H9 (cell line): ENCODE measurements at regions not wholly inside any gene's neighbourhood (a gene's known extent, or its start where the extent isn't known, plus 50 kb on each side); places are given as distances from the start of the nearest gene placed in this dataset.

Experiments used
- DNase-seq: peaks from one replicate; pipeline ENCODE4 v3.0.0-alpha.2; 2017
- H2AFZ ChIP-seq: one replicate; pipeline ENCODE4 v1.6.1; 2013; ENCODE audit warnings: mild to moderate bottlenecking, low read length, control low read depth, moderate library complexity
- H2AK5ac ChIP-seq: 2 replicates; pipeline ENCODE4 v1.6.1; 2013; ENCODE audit warnings: low read length, control low read depth, mixed read lengths; ENCODE audit not compliant: insufficient read length
- H2BK120ac ChIP-seq: one replicate; pipeline ENCODE4 v1.6.1; 2013; ENCODE audit warnings: low read depth, mild to moderate bottlenecking, low read length, control low read depth, inconsistent platforms; ENCODE audit not compliant: poor library complexity, severe bottlenecking
- H2BK12ac ChIP-seq: 2 replicates; pipeline ENCODE4 v1.6.1; 2013; ENCODE audit warnings: low read length, control low read depth, mixed read lengths, low read depth; ENCODE audit not compliant: insufficient read length
- H2BK15ac ChIP-seq: 2 replicates; pipeline ENCODE4 v1.6.1; 2013; ENCODE audit warnings: low read depth, low read length, control low read depth
- H2BK20ac ChIP-seq: one replicate; pipeline ENCODE4 v1.6.1; 2013; ENCODE audit warnings: low read depth, mild to moderate bottlenecking, low read length, control low read depth, inconsistent platforms; ENCODE audit not compliant: poor library complexity, severe bottlenecking
- H2BK5ac ChIP-seq: 2 replicates; pipeline ENCODE4 v1.6.1; 2013; ENCODE audit warnings: low read length, control low read depth, mixed read lengths; ENCODE audit not compliant: insufficient read length
- H3K14ac ChIP-seq: 2 replicates; pipeline ENCODE4 v1.6.1; 2013; ENCODE audit warnings: low read length, control low read depth; ENCODE audit not compliant: insufficient read depth
- H3K18ac ChIP-seq: 2 replicates; pipeline ENCODE4 v1.6.1; 2013; ENCODE audit warnings: low read depth, mild to moderate bottlenecking, mixed read lengths, low read length, control low read depth; ENCODE audit not compliant: insufficient read length
- H3K23ac ChIP-seq: 2 replicates; pipeline ENCODE4 v1.6.1; 2013; ENCODE audit warnings: low read length, control low read depth, mixed read lengths, low read depth; ENCODE audit not compliant: insufficient read length
- H3K23me2 ChIP-seq: 2 replicates; pipeline ENCODE4 v1.6.1; 2013; ENCODE audit warnings: low read depth, mild to moderate bottlenecking, mixed read lengths, low read length, control low read depth; ENCODE audit not compliant: insufficient read length, poor library complexity, severe bottlenecking
- H3K27ac ChIP-seq: 2 replicates; pipeline ENCODE4 v1.5.1; 2013; ENCODE audit warnings: low read length, control low read depth, mixed read lengths, low read depth; ENCODE audit not compliant: insufficient read length
- H3K27me3 ChIP-seq: 2 replicates; pipeline ENCODE4 v1.6.1; 2013; ENCODE audit warnings: low read length, control low read depth, inconsistent platforms; ENCODE audit not compliant: insufficient read depth
- H3K4ac ChIP-seq: 2 replicates; pipeline ENCODE4 v1.6.1; 2013; ENCODE audit warnings: low read depth, mild to moderate bottlenecking, control low read depth, inconsistent platforms, low read length, moderate library complexity
- H3K4me1 ChIP-seq: 2 replicates; pipeline ENCODE4 v1.6.1; 2013; ENCODE audit warnings: low read length, control low read depth, inconsistent platforms; ENCODE audit not compliant: insufficient read depth
- H3K4me2 ChIP-seq: 2 replicates; pipeline ENCODE4 v1.6.1; 2013; ENCODE audit warnings: low read length, control low read depth, mixed read lengths; ENCODE audit not compliant: insufficient read length, insufficient read depth
- H3K56ac ChIP-seq: 2 replicates; pipeline ENCODE4 v1.6.1; 2013; ENCODE audit warnings: low read depth, mild to moderate bottlenecking, mixed read lengths, low read length, control low read depth; ENCODE audit not compliant: insufficient read length
- H3K79me1 ChIP-seq: 2 replicates; pipeline ENCODE4 v1.6.1; 2013; ENCODE audit warnings: low read depth, mild to moderate bottlenecking, moderate library complexity, low read length, control low read depth, inconsistent platforms; ENCODE audit not compliant: insufficient read depth, poor library complexity, severe bottlenecking
- H3K79me2 ChIP-seq: 2 replicates; pipeline ENCODE4 v1.6.1; 2013; ENCODE audit warnings: low read length, control low read depth, inconsistent platforms; ENCODE audit not compliant: insufficient read depth
- H3K9ac ChIP-seq: 2 replicates; pipeline ENCODE4 v1.6.1; 2013; ENCODE audit warnings: low read length, control low read depth, mixed read lengths; ENCODE audit not compliant: insufficient read length; ENCODE audit errors: extremely low read depth
- H3K9me3 ChIP-seq: one replicate; pipeline ENCODE4 v1.6.1; 2013; ENCODE audit warnings: low read depth, low read length, inconsistent platforms; ENCODE audit not compliant: control insufficient read depth
- H3T11ph ChIP-seq: one replicate; pipeline ENCODE4 v1.6.1; 2013; ENCODE audit warnings: mild to moderate bottlenecking, low read length, control low read depth, inconsistent platforms
- H4K20me1 ChIP-seq: one replicate; pipeline ENCODE4 v1.6.1; 2013; ENCODE audit not compliant: control insufficient read depth, insufficient read length, insufficient read depth
- H4K5ac ChIP-seq: 2 replicates; pipeline ENCODE4 v1.6.1; 2013; ENCODE audit warnings: low read depth, mild to moderate bottlenecking, mixed read lengths, low read length, control low read depth; ENCODE audit not compliant: insufficient read length
- H4K8ac ChIP-seq: replicated peaks from 2 replicates; pipeline ENCODE4 v1.6.1; 2013; ENCODE audit warnings: low read length, control low read depth, mixed read lengths, low read depth; ENCODE audit not compliant: insufficient read length
- H4K91ac ChIP-seq: 2 replicates; pipeline ENCODE4 v1.6.1; 2013; ENCODE audit warnings: low read depth, mild to moderate bottlenecking, moderate library complexity, mixed read lengths, low read length, control low read depth; ENCODE audit not compliant: insufficient read length
- H3K27ac Mint-ChIP-seq, 3 experiments: 2 replicates in 2 of 3; 3 replicates in 1 of 3; pipeline ENCODE4 v1.8.0; 2020 to 2021; ENCODE audit warnings: mixed read lengths in 3 of 3, mild to moderate bottlenecking in 1 of 3, moderate library complexity in 1 of 3
- H3K27me3 Mint-ChIP-seq: 2 replicates; pipeline ENCODE4 v1.8.0; 2021; ENCODE audit warnings: low read depth, mild to moderate bottlenecking, moderate library complexity, mixed read lengths
- H3K36me3 Mint-ChIP-seq, 3 experiments: 2 replicates in 2 of 3; 3 replicates in 1 of 3; pipeline ENCODE4 v1.8.0; 2020 to 2021; ENCODE audit warnings: low read depth in 3 of 3, mixed read lengths in 3 of 3; ENCODE audit not compliant: insufficient read depth in 1 of 3
- H3K4me1 Mint-ChIP-seq, 2 experiments: 2 replicates each; pipeline ENCODE4 v1.8.0; 2020; ENCODE audit warnings: mixed read lengths in 2 of 2
- H3K4me3 Mint-ChIP-seq, 2 experiments: 2 replicates in 1 of 2; 3 replicates in 1 of 2; pipeline ENCODE4 v1.8.0; 2020 to 2021; ENCODE audit warnings: mild to moderate bottlenecking in 2 of 2, mixed read lengths in 2 of 2, moderate library complexity in 1 of 2
- H3K9me3 Mint-ChIP-seq, 2 experiments: 2 replicates in 1 of 2; 3 replicates in 1 of 2; pipeline ENCODE4 v1.8.0; 2020; ENCODE audit warnings: mild to moderate bottlenecking in 2 of 2, mixed read lengths in 2 of 2, moderate library complexity in 1 of 2
- WGBS: extraction: QIAGEN DNeasy Blood & Tissue Kit; methylation state at CpG from one replicate; pipeline ENCODE4 v1.1.7; 2013; ENCODE audit warnings: missing lambda C conversion rate, low lambda C conversion rate, mixed read lengths; ENCODE audit not compliant: insufficient read length; ENCODE audit errors: extremely low coverage; 5-methylcytosine and 5-hydroxymethylcytosine counted together
- TF ChIP-seq, protein P1 (sequence below): fragments of 200-600 bp; sonication (generic); conservative IDR thresholded peaks from 3 replicates; pipeline ENCODE4 v1.8.0; 2021; ENCODE audit warnings: antibody characterized with exemption, mild to moderate bottlenecking

DNA sequence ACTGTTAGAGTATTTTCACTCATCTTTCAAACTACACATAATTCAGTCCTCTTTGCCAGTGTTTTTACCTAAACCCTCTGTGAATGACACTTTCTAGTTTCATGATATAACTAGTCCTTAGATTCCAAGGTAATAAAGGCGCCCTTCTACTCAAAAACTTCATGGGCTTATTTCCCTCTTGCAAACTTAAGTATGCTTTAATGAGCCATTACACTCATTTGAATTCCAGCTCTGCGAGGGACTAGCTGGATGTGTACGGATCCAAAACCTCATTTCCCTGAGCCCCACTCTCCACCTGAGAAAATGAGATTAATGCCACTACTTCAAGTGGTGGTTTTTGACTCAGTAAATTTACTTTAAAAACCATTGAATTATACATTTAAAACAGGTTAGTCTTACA is 141.1 kb downstream of the NDUFA12 start:
- no peaks in the 10 kb centered on the region for H3K9me3 Mint-ChIP-seq
- no peak overlapping the region for H3K14ac ChIP-seq
- H3K27me3 Mint-ChIP-seq: peaks cover 4% of the 10 kb centered on the region
- H3K27ac ChIP-seq: no peak overlapping the region
- H3K79me1 ChIP-seq: no peaks in the 10 kb centered on the region
- H3K4ac ChIP-seq: no peak overlapping the region
- no peak overlapping the region for H3K18ac ChIP-seq
- no peak overlapping the region for H2BK20ac ChIP-seq
- H3K9me3 ChIP-seq: no peaks in the 10 kb centered on the region
- no peak overlapping the region for H4K8ac ChIP-seq
- no peaks in the 10 kb centered on the region for H3K4me1 Mint-ChIP-seq
- H3K4me2 ChIP-seq: no peak overlapping the region
- no peak overlapping the region for H2AFZ ChIP-seq
- no peak overlapping the region for H2BK12ac ChIP-seq
- H2BK5ac ChIP-seq: no peak overlapping the region
- no peak overlapping the region for H3K56ac ChIP-seq
- no peak overlapping the region for H4K91ac ChIP-seq
- no peak overlapping the region for H2BK15ac ChIP-seq
- H4K5ac ChIP-seq: no peak overlapping the region
- H3K36me3 Mint-ChIP-seq: no peaks in the 10 kb centered on the region
- no peaks in the 10 kb centered on the region for H3K4me1 ChIP-seq
- H2BK120ac ChIP-seq: no peak overlapping the region
- no peak overlapping the region for H3K23ac ChIP-seq
- H3K23me2 ChIP-seq: no peaks in the 10 kb centered on the region
- no CpG with 5 or more reads among the region's 3 CpGs for WGBS
- no peak overlapping the region for H3T11ph ChIP-seq
- H3K27me3 ChIP-seq: no peaks in the 10 kb centered on the region
- no peaks in the 10 kb centered on the region for H4K20me1 ChIP-seq
- DNase-seq: no peak
- TF ChIP-seq, protein P1, sequence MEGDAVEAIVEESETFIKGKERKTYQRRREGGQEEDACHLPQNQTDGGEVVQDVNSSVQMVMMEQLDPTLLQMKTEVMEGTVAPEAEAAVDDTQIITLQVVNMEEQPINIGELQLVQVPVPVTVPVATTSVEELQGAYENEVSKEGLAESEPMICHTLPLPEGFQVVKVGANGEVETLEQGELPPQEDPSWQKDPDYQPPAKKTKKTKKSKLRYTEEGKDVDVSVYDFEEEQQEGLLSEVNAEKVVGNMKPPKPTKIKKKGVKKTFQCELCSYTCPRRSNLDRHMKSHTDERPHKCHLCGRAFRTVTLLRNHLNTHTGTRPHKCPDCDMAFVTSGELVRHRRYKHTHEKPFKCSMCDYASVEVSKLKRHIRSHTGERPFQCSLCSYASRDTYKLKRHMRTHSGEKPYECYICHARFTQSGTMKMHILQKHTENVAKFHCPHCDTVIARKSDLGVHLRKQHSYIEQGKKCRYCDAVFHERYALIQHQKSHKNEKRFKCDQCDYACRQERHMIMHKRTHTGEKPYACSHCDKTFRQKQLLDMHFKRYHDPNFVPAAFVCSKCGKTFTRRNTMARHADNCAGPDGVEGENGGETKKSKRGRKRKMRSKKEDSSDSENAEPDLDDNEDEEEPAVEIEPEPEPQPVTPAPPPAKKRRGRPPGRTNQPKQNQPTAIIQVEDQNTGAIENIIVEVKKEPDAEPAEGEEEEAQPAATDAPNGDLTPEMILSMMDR: no peak
- H3K4me3 Mint-ChIP-seq: no peak overlapping the region
- no peak overlapping the region for H3K9ac ChIP-seq
- no peak overlapping the region for H3K27ac Mint-ChIP-seq
- no peak overlapping the region for H2AK5ac ChIP-seq
- no peaks in the 10 kb centered on the region for H3K79me2 ChIP-seq
